ENCODE measurements at regions not wholly inside any gene's neighbourhood (a gene's known extent, or its start where the extent isn't known, plus 50 kb on each side); places are given as distances from the start of the nearest gene placed in this dataset.

GRCh38 chr1:82045221-82045620 is 244.5 kb downstream of the ADGRL2 start:
- ATAC-seq (no peak), DNase-seq (no peak)
- Mint-ChIP-seq H3K27me3 (peaks cover 0 to 37% (median 5%) of the 10 kb centered on the region in 5 donors), H3K4me3 (no peak overlapping the region), H3K36me3 (peaks cover 0 to 4% (median 0%) of the 10 kb centered on the region in 3 donors), H3K4me1 (no peaks in the 10 kb centered on the region), H3K27ac (no peak overlapping the region), H3K9me3 (peaks cover 0 to 7% (median 0%) of the 10 kb centered on the region in 9 donors)
- POLR2A ChIA-PET: no interaction called here

- peaks cover 0 to 7% (median 0%) of the 10 kb centered on the region in 9 donors for H3K9me3 Mint-ChIP-seq
- ATAC-seq (no peak), DNase-seq (no peak)
- POLR2A ChIA-PET: no interaction called here
- H3K4me3 Mint-ChIP-seq: no peak overlapping the region
- H3K27ac Mint-ChIP-seq: no peak overlapping the region
- H3K36me3 Mint-ChIP-seq: peaks cover 0 to 4% (median 0%) of the 10 kb centered on the region in 3 donors
- H3K27me3 Mint-ChIP-seq: peaks cover 0 to 37% (median 5%) of the 10 kb centered on the region in 5 donors
- H3K4me1 Mint-ChIP-seq: no peaks in the 10 kb centered on the region
Measured at GRCh38 chr1:82044536-82044935, 243.8 kb downstream of the ADGRL2 start.

GRCh38 chr1:82044111-82044510 is 243.4 kb downstream of the ADGRL2 start:
- H3K27ac Mint-ChIP-seq: no peak overlapping the region
- H3K36me3 Mint-ChIP-seq: peaks cover 0 to 4% (median 0%) of the 10 kb centered on the region in 3 donors
- DNase-seq: no peak
- peaks cover 0 to 7% (median 0%) of the 10 kb centered on the region in 9 donors for H3K9me3 Mint-ChIP-seq
- peaks cover 0 to 37% (median 5%) of the 10 kb centered on the region in 5 donors for H3K27me3 Mint-ChIP-seq
- POLR2A ChIA-PET: no interaction called here
- no peaks in the 10 kb centered on the region for H3K4me1 Mint-ChIP-seq
- no peak for ATAC-seq
- no peak overlapping the region for H3K4me3 Mint-ChIP-seq

- ATAC-seq: no peak
- H3K36me3 Mint-ChIP-seq: peaks cover 0 to 4% (median 0%) of the 10 kb centered on the region in 3 donors
- H3K4me3 Mint-ChIP-seq: no peak overlapping the region
- DNase-seq: no peak
- H3K9me3 Mint-ChIP-seq: peaks cover 0 to 3% (median 0%) of the 10 kb centered on the region in 9 donors
- H3K4me1 Mint-ChIP-seq: no peaks in the 10 kb centered on the region
- H3K27ac Mint-ChIP-seq: no peak overlapping the region
- H3K27me3 Mint-ChIP-seq: peaks cover 0 to 37% (median 5%) of the 10 kb centered on the region in 5 donors
- POLR2A ChIA-PET: no interaction called here
Measured at GRCh38 chr1:82042306-82043060, 241.7 kb downstream of the ADGRL2 start.
